ENCODE measurements at regions not wholly inside any gene's neighbourhood (a gene's known extent, or its start where the extent isn't known, plus 50 kb on each side); places are given as distances from the start of the nearest gene placed in this dataset.
"Not testable (repeated sequence)": the region's sequence is repeated elsewhere in the genome, so short reads cannot be mapped to it uniquely, and the experiment has no call there.

- not testable (repeated sequence) for TF ChIP-seq CTCF (IDR thresholded peaks at IDR 0.05; ENCODE audit: low read length); EZH2 (IDR thresholded peaks at IDR 0.05; ENCODE audit: borderline replicate concordance, low read length)
Observed at GRCh38 chrY:4362455-4362854, 637.6 kb upstream of the PCDH11Y start.
